ENCODE measurements at regions not wholly inside any gene's neighbourhood (a gene's known extent, or its start where the extent isn't known, plus 50 kb on each side); places are given as distances from the start of the nearest gene placed in this dataset.

- TF ChIP-seq ZNF462 (CRISPR knock-in tag; IDR thresholded peaks at IDR 0.05) = no peak
- TF ChIP-seq JUNB (IDR thresholded peaks at IDR 0.05; ENCODE audit: unreplicated experiment) = no peak
- TF ChIP-seq EZH2phosphoT487 (IDR thresholded peaks at IDR 0.05; ENCODE audit: unreplicated experiment) = no peak
- no peak for TF ChIP-seq CREB1 (CRISPR knock-in tag; IDR thresholded peaks at IDR 0.05; ENCODE audit: low read depth)
Observed at GRCh38 chr3:116836286-116836685, 126.7 kb downstream of the TUSC7 start (continued).

DNA sequence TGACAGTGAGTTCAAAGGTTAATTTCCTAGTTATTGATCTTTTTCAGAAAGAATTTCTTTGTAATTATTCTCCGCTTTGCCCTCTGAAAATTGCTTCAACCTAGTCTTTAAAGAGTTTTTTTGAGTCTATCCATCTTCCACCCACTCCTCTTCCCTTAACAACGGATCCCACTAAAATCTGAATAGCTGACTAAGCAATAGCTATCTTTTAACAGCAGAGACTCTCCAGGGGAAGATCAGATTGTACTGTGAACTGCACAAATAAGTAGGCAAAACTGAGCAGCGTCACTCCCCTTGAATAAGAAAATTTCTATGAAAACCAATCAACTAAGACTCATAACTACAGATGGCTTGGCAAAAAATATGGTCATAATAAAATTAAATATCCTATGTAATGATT, 127.9 kb downstream of the TUSC7 start:
- no peak overlapping the region for H3K4me3 Mint-ChIP-seq
- Histone ChIP-seq H3F3A (replicated peaks; ENCODE audit: low read depth) (no peaks in the 10 kb centered on the region), H3K4me3 (no peak overlapping the region), H3K27ac (ENCODE audit: low read depth) (no peak overlapping the region), H4K20me1 (replicated peaks; ENCODE audit: insufficient read depth) (no peaks in the 10 kb centered on the region), H3K36me3 (ENCODE audit: insufficient read depth) (no peaks in the 10 kb centered on the region), H3K27me3 (ENCODE audit: insufficient read depth) (no peaks in the 10 kb centered on the region), H3K4me2 (no peak overlapping the region), H2AFZ (no peak overlapping the region), H3K9me2 (ENCODE audit: insufficient read depth) (no peaks in the 10 kb centered on the region), H3K4me1 (ENCODE audit: insufficient read depth) (peaks cover 27% of the 10 kb centered on the region), H3K79me2 (replicated peaks; ENCODE audit: insufficient read depth) (no peaks in the 10 kb centered on the region)
- no peaks in the 10 kb centered on the region for H3K36me3 Mint-ChIP-seq (ENCODE audit: low read depth)
- ATAC-seq (no peak), DNase-seq (ENCODE audit: low spot score) (no peak)
- no peaks in the 10 kb centered on the region for H3K27me3 Mint-ChIP-seq (ENCODE audit: insufficient read depth, low read depth, poor library complexity)
- peaks cover 33% of the 10 kb centered on the region for H3K4me1 Mint-ChIP-seq
- no peaks in the 10 kb centered on the region for H3K9me3 Mint-ChIP-seq
- no peak overlapping the region for H3K27ac Mint-ChIP-seq
- no peak for TF ChIP-seq EZH2 (IDR thresholded peaks at IDR 0.05; ENCODE audit: low read depth, unreplicated experiment)
- TF ChIP-seq ZNF331 (CRISPR knock-in tag; IDR thresholded peaks at IDR 0.05; ENCODE audit: low read depth) = no peak
- TF ChIP-seq, protein P1, sequence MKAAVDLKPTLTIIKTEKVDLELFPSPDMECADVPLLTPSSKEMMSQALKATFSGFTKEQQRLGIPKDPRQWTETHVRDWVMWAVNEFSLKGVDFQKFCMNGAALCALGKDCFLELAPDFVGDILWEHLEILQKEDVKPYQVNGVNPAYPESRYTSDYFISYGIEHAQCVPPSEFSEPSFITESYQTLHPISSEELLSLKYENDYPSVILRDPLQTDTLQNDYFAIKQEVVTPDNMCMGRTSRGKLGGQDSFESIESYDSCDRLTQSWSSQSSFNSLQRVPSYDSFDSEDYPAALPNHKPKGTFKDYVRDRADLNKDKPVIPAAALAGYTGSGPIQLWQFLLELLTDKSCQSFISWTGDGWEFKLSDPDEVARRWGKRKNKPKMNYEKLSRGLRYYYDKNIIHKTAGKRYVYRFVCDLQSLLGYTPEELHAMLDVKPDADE (IDR thresholded peaks at IDR 0.05) = no peak
- no peak for TF ChIP-seq CREB1 (CRISPR knock-in tag; IDR thresholded peaks at IDR 0.05; ENCODE audit: low read depth)
- TF ChIP-seq, protein P2, sequence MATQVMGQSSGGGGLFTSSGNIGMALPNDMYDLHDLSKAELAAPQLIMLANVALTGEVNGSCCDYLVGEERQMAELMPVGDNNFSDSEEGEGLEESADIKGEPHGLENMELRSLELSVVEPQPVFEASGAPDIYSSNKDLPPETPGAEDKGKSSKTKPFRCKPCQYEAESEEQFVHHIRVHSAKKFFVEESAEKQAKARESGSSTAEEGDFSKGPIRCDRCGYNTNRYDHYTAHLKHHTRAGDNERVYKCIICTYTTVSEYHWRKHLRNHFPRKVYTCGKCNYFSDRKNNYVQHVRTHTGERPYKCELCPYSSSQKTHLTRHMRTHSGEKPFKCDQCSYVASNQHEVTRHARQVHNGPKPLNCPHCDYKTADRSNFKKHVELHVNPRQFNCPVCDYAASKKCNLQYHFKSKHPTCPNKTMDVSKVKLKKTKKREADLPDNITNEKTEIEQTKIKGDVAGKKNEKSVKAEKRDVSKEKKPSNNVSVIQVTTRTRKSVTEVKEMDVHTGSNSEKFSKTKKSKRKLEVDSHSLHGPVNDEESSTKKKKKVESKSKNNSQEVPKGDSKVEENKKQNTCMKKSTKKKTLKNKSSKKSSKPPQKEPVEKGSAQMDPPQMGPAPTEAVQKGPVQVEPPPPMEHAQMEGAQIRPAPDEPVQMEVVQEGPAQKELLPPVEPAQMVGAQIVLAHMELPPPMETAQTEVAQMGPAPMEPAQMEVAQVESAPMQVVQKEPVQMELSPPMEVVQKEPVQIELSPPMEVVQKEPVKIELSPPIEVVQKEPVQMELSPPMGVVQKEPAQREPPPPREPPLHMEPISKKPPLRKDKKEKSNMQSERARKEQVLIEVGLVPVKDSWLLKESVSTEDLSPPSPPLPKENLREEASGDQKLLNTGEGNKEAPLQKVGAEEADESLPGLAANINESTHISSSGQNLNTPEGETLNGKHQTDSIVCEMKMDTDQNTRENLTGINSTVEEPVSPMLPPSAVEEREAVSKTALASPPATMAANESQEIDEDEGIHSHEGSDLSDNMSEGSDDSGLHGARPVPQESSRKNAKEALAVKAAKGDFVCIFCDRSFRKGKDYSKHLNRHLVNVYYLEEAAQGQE (IDR thresholded peaks at IDR 0.05; ENCODE audit: unreplicated experiment) = no peak
- TF ChIP-seq CTCF (conservative IDR thresholded peaks at IDR 0.05; ENCODE audit: low read depth in 2 of 2) = no peak
- TF ChIP-seq STAT1 (IDR thresholded peaks at IDR 0.05; ENCODE audit: unreplicated experiment) = no peak
- TF ChIP-seq ZNF114 (CRISPR knock-in tag; IDR thresholded peaks at IDR 0.05) = no peak
- no peak for TF ChIP-seq NANOG (IDR thresholded peaks at IDR 0.05; ENCODE audit: borderline replicate concordance)
- TF ChIP-seq POLR2AphosphoS5 (IDR thresholded peaks at IDR 0.05; ENCODE audit: low read depth) = no peak

All from GM23338 (cell line).